B cell (primary cell): ENCODE measurements at regions not wholly inside any gene's neighbourhood (a gene's known extent, or its start where the extent isn't known, plus 50 kb on each side); places are given as distances from the start of the nearest gene placed in this dataset.

Experiments used
- ATAC-seq: fragments of 200-7000 bp; cut with Tn5 transposase; one replicate; pipeline ENCODE4 v1.10.0; 2021; ENCODE audit warnings: low read depth, mild to moderate bottlenecking, moderate number of reproducible peaks, moderate library complexity
- CTCF ChIA-PET: fragments of 350-600 bp; sonication (Branson Sonifier 250); formaldehyde crosslinking; loops from one replicate; lab custom pipeline; 2021; ENCODE audit warnings: antibody characterized with exemption, inconsistent platforms; lab: Charles Lee
- POLR2A ChIA-PET: fragments of 350-600 bp; sonication (Branson Sonifier 250); formaldehyde crosslinking; loops from one replicate; lab custom pipeline; 2021; ENCODE audit warnings: antibody characterized with exemption; lab: Charles Lee
- DNase-seq: peaks from one replicate; pipeline ENCODE4 v3.0.0; 2013
- H2AFZ ChIP-seq: 2 replicates; pipeline ENCODE4 v1.6.1; 2012; ENCODE audit warnings: mild to moderate bottlenecking, low read depth, low read length; ENCODE audit not compliant: insufficient read depth, poor library complexity, severe bottlenecking
- H3K27ac ChIP-seq, 2 donors: 1 replicate in 1 of 2; 2 replicates in 1 of 2; pipeline ENCODE4 v1.5.1; 2012 to 2013; ENCODE audit warnings: low read length in 2 of 2, mild to moderate bottlenecking in 2 of 2, moderate library complexity in 1 of 2
- H3K27me3 ChIP-seq, 4 experiments: fragments of 200-600 bp in 1 of 4; sonication (generic) in 1 of 4; replicated peaks in 1 of 4; 1 replicate in 2 of 4; 2 replicates in 2 of 4; pipeline versions ENCODE4 v1.6.1 to v1.7.0; 2013 to 2016; ENCODE audit warnings: low read length in 3 of 4, mild to moderate bottlenecking in 2 of 4, mixed read lengths in 1 of 4, moderate library complexity in 1 of 4; ENCODE audit not compliant: insufficient read depth in 4 of 4, control insufficient read depth in 3 of 4; ENCODE audit errors: control extremely low read depth in 1 of 4
- H3K36me3 ChIP-seq, 2 experiments: replicated peaks in 1 of 2; 1 replicate in 1 of 2; 2 replicates in 1 of 2; pipeline versions ENCODE4 v1.6.1 to v1.7.1; 2013; ENCODE audit warnings: low read length in 1 of 2; ENCODE audit not compliant: insufficient read depth in 2 of 2, control insufficient read depth in 1 of 2; ENCODE audit errors: control extremely low read depth in 1 of 2, extremely low read depth in 1 of 2
- H3K4me1 ChIP-seq, 2 donors: fragments of 200-600 bp in 1 of 2; sonication (generic) in 1 of 2; 1 replicate in 1 of 2; 2 replicates in 1 of 2; pipeline versions ENCODE4 v1.5.1 to v1.6.1; 2013 to 2017; ENCODE audit warnings: low read length in 2 of 2; ENCODE audit not compliant: control insufficient read depth in 2 of 2, insufficient read depth in 2 of 2
- H3K4me2 ChIP-seq: replicated peaks from 2 replicates; pipeline ENCODE3; 2012; ENCODE audit warnings: mild to moderate bottlenecking, low read depth, low read length; ENCODE audit not compliant: poor library complexity, severe bottlenecking
- H3K4me3 ChIP-seq, 5 experiments: fragments of 200-600 bp in 1 of 5; sonication (generic) in 1 of 5; 1 replicate in 3 of 5; 2 replicates in 2 of 5; pipeline versions ENCODE4 v1.5.1 to v1.7.0; 2011 to 2016; ENCODE audit warnings: low read length in 4 of 5, mild to moderate bottlenecking in 4 of 5, low read depth in 2 of 5, control low read depth in 1 of 5, moderate library complexity in 1 of 5; ENCODE audit not compliant: insufficient read depth in 1 of 5; ENCODE audit errors: control extremely low read depth in 1 of 5, extremely low read depth in 1 of 5
- H3K79me2 ChIP-seq: fragments of 200-600 bp; sonication (generic); one replicate; pipeline ENCODE4 v1.6.0; 2016; ENCODE audit warnings: low read length; ENCODE audit not compliant: control insufficient read depth, insufficient read depth
- H3K9ac ChIP-seq: fragments of 200-600 bp; sonication (generic); 2 replicates; pipeline ENCODE4 v1.6.1; 2017; ENCODE audit warnings: mild to moderate bottlenecking, low read length, moderate library complexity
- H3K9me3 ChIP-seq, 3 donors: one replicate each; pipeline versions ENCODE4 v1.6.1 to v1.7.1; 2013; ENCODE audit warnings: low read length in 2 of 3; ENCODE audit not compliant: control insufficient read depth in 2 of 3, insufficient read depth in 1 of 3; ENCODE audit errors: control extremely low read depth in 1 of 3
- H4K20me1 ChIP-seq: 2 replicates; pipeline ENCODE4 v1.6.0; 2012; ENCODE audit warnings: mild to moderate bottlenecking, low read length; ENCODE audit not compliant: insufficient read depth, control insufficient read depth, poor library complexity, severe bottlenecking
- H3K27ac Mint-ChIP-seq: one replicate; pipeline ENCODE4 v1.8.0; 2021; ENCODE audit warnings: mixed read lengths
- H3K27me3 Mint-ChIP-seq: one replicate; pipeline ENCODE4 v1.8.0; 2021; ENCODE audit warnings: mixed read lengths
- H3K4me1 Mint-ChIP-seq: one replicate; pipeline ENCODE4 v1.8.0; 2021; ENCODE audit warnings: mixed read lengths
- H3K4me3 Mint-ChIP-seq: one replicate; pipeline ENCODE4 v1.8.0; 2021; ENCODE audit warnings: mixed read lengths
- H3K9me3 Mint-ChIP-seq: one replicate; pipeline ENCODE4 v1.8.0; 2022; ENCODE audit warnings: mixed read lengths; ENCODE audit not compliant: insufficient read depth
- EZH2 ChIP-seq: IDR thresholded peaks from 2 replicates; pipeline ENCODE4 v1.6.1; 2012; ENCODE audit warnings: borderline replicate concordance, low read depth, mild to moderate bottlenecking, moderate library complexity, low read length; ENCODE audit not compliant: insufficient read depth, poor library complexity, severe bottlenecking
- WGBS: methylation state at CpG from one replicate; pipeline ENCODE4 v1.1.5; 2013; ENCODE audit warnings: missing lambda C conversion rate; ENCODE audit not compliant: insufficient coverage; 5-methylcytosine and 5-hydroxymethylcytosine counted together
- intact Hi-C: fragments of 100-400 bp; cut with micrococcal nuclease; formaldehyde crosslinking; loops from one replicate; pipeline ENCODE4 v1.10.0; 2022
- TF ChIP-seq, protein P1 (sequence below): fragments of 200-600 bp; IDR thresholded peaks from one replicate; pipeline ENCODE4 v1.8.0; 2022; ENCODE audit warnings: antibody characterized with exemption, mild to moderate bottlenecking

DNA sequence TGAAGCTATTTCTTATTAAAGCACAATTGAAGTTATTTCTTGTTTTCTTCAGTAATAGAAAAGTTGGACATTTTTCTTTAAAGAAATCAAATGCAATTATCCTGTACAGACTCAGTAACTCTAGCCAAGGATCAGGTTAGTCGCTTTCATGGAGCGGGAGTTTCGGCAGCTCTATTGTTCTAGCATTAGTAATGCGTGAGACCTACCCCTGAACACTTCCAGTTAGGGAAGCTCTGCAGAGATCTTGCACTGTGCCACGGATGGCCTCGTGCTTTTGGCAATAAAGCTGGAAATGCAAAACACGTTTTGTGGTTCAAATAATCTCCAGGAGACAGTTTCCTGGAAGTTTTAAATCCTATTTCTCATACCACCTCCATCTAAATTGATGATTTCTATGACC, 488.4 kb downstream of the SETD4 start:
- Mint-ChIP-seq H3K4me1 (no peaks in the 10 kb centered on the region), H3K27ac (no peak overlapping the region), H3K27me3 (peaks cover 12% of the 10 kb centered on the region), H3K9me3 (no peaks in the 10 kb centered on the region), H3K4me3 (no peak overlapping the region)
- 71% methylated on average over 4 of the region's 7 CpGs for whole genome bisulfite sequencing
- Histone ChIP-seq H2AFZ (no peak overlapping the region), H3K27ac (no peak overlapping the region), H3K9ac (no peak overlapping the region), H3K27me3 (peaks cover 0 to 3% (median 0%) of the 10 kb centered on the region in 4 experiments), H4K20me1 (no peaks in the 10 kb centered on the region), H3K4me3 (no peak overlapping the region), H3K36me3 (no peaks in the 10 kb centered on the region), H3K9me3 (no peaks in the 10 kb centered on the region), H3K4me2 (no peak overlapping the region), H3K79me2 (no peaks in the 10 kb centered on the region), H3K4me1 (no peaks in the 10 kb centered on the region)
- intact Hi-C loops: no loop called here
- ChIA-PET POLR2A (no interaction called here), CTCF (interaction anchor here (0.5 kb wide), 1 partner anchor 128 kb away, joined by 4 read pairs; no protein-coding TSS in a partner anchor)
- TF ChIP-seq, protein P1, sequence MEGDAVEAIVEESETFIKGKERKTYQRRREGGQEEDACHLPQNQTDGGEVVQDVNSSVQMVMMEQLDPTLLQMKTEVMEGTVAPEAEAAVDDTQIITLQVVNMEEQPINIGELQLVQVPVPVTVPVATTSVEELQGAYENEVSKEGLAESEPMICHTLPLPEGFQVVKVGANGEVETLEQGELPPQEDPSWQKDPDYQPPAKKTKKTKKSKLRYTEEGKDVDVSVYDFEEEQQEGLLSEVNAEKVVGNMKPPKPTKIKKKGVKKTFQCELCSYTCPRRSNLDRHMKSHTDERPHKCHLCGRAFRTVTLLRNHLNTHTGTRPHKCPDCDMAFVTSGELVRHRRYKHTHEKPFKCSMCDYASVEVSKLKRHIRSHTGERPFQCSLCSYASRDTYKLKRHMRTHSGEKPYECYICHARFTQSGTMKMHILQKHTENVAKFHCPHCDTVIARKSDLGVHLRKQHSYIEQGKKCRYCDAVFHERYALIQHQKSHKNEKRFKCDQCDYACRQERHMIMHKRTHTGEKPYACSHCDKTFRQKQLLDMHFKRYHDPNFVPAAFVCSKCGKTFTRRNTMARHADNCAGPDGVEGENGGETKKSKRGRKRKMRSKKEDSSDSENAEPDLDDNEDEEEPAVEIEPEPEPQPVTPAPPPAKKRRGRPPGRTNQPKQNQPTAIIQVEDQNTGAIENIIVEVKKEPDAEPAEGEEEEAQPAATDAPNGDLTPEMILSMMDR: no peak
- no peak for TF ChIP-seq EZH2
- DNase-seq: no peak
- no peak for ATAC-seq

DNA sequence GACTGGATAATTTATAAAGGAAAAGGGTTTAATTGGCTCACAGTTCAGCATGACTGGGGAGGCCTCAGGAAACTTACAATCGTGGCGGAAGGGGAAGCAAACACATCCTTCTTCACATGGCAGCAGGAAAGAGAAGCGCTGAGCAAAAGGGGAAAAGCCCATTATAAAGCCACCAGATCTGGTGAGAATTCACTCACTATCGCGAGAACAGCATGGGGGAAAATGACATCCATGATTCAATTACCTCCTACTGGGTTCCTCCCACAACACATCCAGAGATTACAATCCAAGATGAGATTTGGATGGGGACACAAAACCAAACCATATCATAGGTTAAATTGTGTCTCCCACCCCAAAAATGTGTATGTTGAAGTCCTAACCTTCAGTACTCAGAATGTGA, 491.7 kb downstream of the SETD4 start:
- ChIA-PET POLR2A (no interaction called here), CTCF (no interaction called here)
- Mint-ChIP-seq H3K27me3 (peaks cover 20% of the 10 kb centered on the region), H3K27ac (no peak overlapping the region), H3K4me3 (no peak overlapping the region), H3K9me3 (no peaks in the 10 kb centered on the region), H3K4me1 (no peaks in the 10 kb centered on the region)
- Histone ChIP-seq H3K27ac (no peak overlapping the region), H2AFZ (no peak overlapping the region), H3K36me3 (no peaks in the 10 kb centered on the region), H3K79me2 (no peaks in the 10 kb centered on the region), H3K27me3 (peaks cover 0 to 4% (median 0%) of the 10 kb centered on the region in 4 experiments), H3K4me2 (no peak overlapping the region), H3K4me3 (no peak overlapping the region), H3K9me3 (no peaks in the 10 kb centered on the region), H4K20me1 (no peaks in the 10 kb centered on the region), H3K9ac (no peak overlapping the region), H3K4me1 (no peaks in the 10 kb centered on the region)
- no peak for TF ChIP-seq EZH2
- TF ChIP-seq, protein P1: no peak
- DNase-seq: no peak
- WGBS: no CpG with 5 or more reads among the region's 5 CpGs
- ATAC-seq: no peak
- intact Hi-C loops: no loop called here
